RWPE2 (cell line): ENCODE measurements at regions not wholly inside any gene's neighbourhood (a gene's known extent, or its start where the extent isn't known, plus 50 kb on each side); places are given as distances from the start of the nearest gene placed in this dataset.

Experiments used
- ATAC-seq: fragments of 200-7000 bp; cut with Tn5 transposase; 3 replicates; pipeline ENCODE4 v1.9.1; 2021; ENCODE audit warnings: low read depth
- DNase-seq: peaks from one replicate; pipeline ENCODE4 v3.0.0-alpha.2; 2020; ENCODE audit warnings: low spot score
- H3K27ac ChIP-seq: fragments of 450-650 bp; 2 replicates; pipeline ENCODE4 v1.5.1; 2017; ENCODE audit warnings: mild to moderate bottlenecking; ENCODE audit not compliant: poor library complexity, severe bottlenecking
- H3K27me3 ChIP-seq: fragments of 250-450 bp; sonication (Bioruptor Pico); 2 replicates; pipeline ENCODE4 v1.5.1; 2021; ENCODE audit warnings: mild to moderate bottlenecking, moderate library complexity; ENCODE audit not compliant: insufficient read depth, poor library complexity, severe bottlenecking
- H3K36me3 ChIP-seq: fragments of 250-450 bp; sonication (Bioruptor Pico); 2 replicates; pipeline ENCODE4 v1.5.1; 2020; ENCODE audit warnings: low read depth, mild to moderate bottlenecking, moderate library complexity
- H3K4me1 ChIP-seq: fragments of 250-450 bp; sonication (Bioruptor Pico); 2 replicates; pipeline ENCODE4 v1.5.1; 2021; ENCODE audit warnings: mild to moderate bottlenecking, moderate library complexity; ENCODE audit not compliant: insufficient read depth, poor library complexity, severe bottlenecking
- H3K4me3 ChIP-seq: fragments of 250-450 bp; sonication (Bioruptor Pico); 2 replicates; pipeline ENCODE4 v1.5.1; 2021; ENCODE audit warnings: mild to moderate bottlenecking, moderate library complexity; ENCODE audit not compliant: severe bottlenecking
- H3K9me3 ChIP-seq: fragments of 250-450 bp; sonication (Bioruptor Pico); 2 replicates; pipeline ENCODE4 v1.5.1; 2021; ENCODE audit warnings: mild to moderate bottlenecking, moderate library complexity; ENCODE audit not compliant: severe bottlenecking
- CTCF ChIP-seq: fragments of 450-650 bp; IDR thresholded peaks from one replicate; pipeline ENCODE4 v1.5.1; 2017; ENCODE audit warnings: mild to moderate bottlenecking, moderate library complexity; ENCODE audit not compliant: poor library complexity, severe bottlenecking

- Histone ChIP-seq H3K4me1 (no peaks in the 10 kb centered on the region), H3K27me3 (no peaks in the 10 kb centered on the region), H3K36me3 (no peaks in the 10 kb centered on the region), H3K4me3 (no peak overlapping the region), H3K27ac (no peak overlapping the region), H3K9me3 (no peaks in the 10 kb centered on the region)
- ATAC-seq (no peak), DNase-seq (no peak)
- no peak for TF ChIP-seq CTCF
Measured at GRCh38 chr12:19778172-19778571, 338.9 kb downstream of the AEBP2 start.

- no peak for TF ChIP-seq CTCF
- no peak for ATAC-seq
- H3K4me1 ChIP-seq, result no peaks in the 10 kb centered on the region
- H3K9me3 ChIP-seq, result no peaks in the 10 kb centered on the region
- DNase-seq, result no peak
- H3K36me3 ChIP-seq, result no peaks in the 10 kb centered on the region
- H3K27ac ChIP-seq, result no peak overlapping the region
- H3K4me3 ChIP-seq, result no peak overlapping the region
- no peaks in the 10 kb centered on the region for H3K27me3 ChIP-seq
Measured at GRCh38 chr12:19778797-19779196, 339.5 kb downstream of the AEBP2 start.

GRCh38 chr12:19779395-19780056, 340.2 kb downstream of the AEBP2 start:
- Histone ChIP-seq H3K4me1 (no peaks in the 10 kb centered on the region), H3K4me3 (no peak overlapping the region), H3K36me3 (no peaks in the 10 kb centered on the region), H3K27me3 (no peaks in the 10 kb centered on the region), H3K27ac (no peak overlapping the region), H3K9me3 (no peaks in the 10 kb centered on the region)
- no peak for TF ChIP-seq CTCF
- DNase-seq (no peak), ATAC-seq (no peak)

GRCh38 chr12:19780460-19780859, 341.2 kb downstream of the AEBP2 start:
- Histone ChIP-seq H3K4me3 (no peak overlapping the region), H3K36me3 (no peaks in the 10 kb centered on the region), H3K27me3 (no peaks in the 10 kb centered on the region), H3K4me1 (no peaks in the 10 kb centered on the region), H3K9me3 (no peaks in the 10 kb centered on the region), H3K27ac (no peak overlapping the region)
- ATAC-seq (no peak), DNase-seq (no peak)
- TF ChIP-seq CTCF, result no peak
